ENCODE measurements at regions not wholly inside any gene's neighbourhood (a gene's known extent, or its start where the extent isn't known, plus 50 kb on each side); places are given as distances from the start of the nearest gene placed in this dataset.

DNA sequence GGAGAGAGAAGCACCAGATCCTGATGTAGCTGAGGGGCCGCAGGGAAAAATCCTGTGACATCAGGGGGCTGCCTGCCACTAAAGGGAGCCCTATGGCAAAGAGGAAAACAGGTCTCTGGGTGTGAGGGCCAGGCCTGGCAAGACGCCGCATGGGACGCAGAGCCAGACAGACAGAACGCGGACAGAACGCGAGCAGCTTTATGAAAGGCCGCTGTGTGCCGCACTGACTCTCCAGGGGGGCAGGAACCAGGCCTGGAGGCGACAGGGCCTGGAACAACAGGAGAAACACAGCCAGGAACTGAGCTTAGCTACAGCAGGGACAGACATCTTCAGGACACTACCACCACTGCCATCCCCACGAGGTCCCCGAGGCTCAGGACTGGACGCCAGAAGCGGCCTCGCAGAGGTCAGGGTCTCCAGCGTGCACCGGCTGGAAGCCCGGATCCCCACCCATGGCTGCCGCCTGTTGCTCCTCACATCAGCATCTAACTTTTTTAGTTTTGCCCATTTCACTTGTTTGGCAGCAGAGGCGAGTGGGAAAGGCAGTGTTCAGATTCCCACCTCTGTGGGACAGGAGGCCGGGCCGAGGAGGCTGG lies 131.6 kb downstream of the VAPA start:
- H3K9ac ChIP-seq (ENCODE audit: extremely low read depth, insufficient read length, low read length), result no peak overlapping the region
- H4K20me1 ChIP-seq (ENCODE audit: control insufficient read depth, insufficient read depth, insufficient read length), result no peaks in the 10 kb centered on the region
- H2BK15ac ChIP-seq (ENCODE audit: low read depth, low read length), result no peak overlapping the region
- no peak overlapping the region for H2BK20ac ChIP-seq (ENCODE audit: low read depth, low read length, poor library complexity, severe bottlenecking)
- Mint-ChIP-seq H3K27ac (no peak overlapping the region), H3K27me3 (ENCODE audit: low read depth) (peaks cover 2% of the 10 kb centered on the region), H3K36me3 (ENCODE audit: insufficient read depth in 1 of 3, low read depth in 3 of 3) (peaks cover 6 to 12% (median 9%) of the 10 kb centered on the region in 3 experiments), H3K4me3 (no peak overlapping the region), H3K4me1 (peaks cover 9 to 12% of the 10 kb centered on the region in 2 experiments), H3K9me3 (peaks cover 19% of the 10 kb centered on the region in 2 experiments)
- no peaks in the 10 kb centered on the region for H3K79me1 ChIP-seq (ENCODE audit: insufficient read depth, low read depth, low read length, poor library complexity, severe bottlenecking)
- no peak overlapping the region for H3K18ac ChIP-seq (ENCODE audit: insufficient read length, low read depth, low read length)
- no peak for DNase-seq
- no peak overlapping the region for H3K4me2 ChIP-seq (ENCODE audit: insufficient read depth, insufficient read length, low read length)
- no peak overlapping the region for H2BK5ac ChIP-seq (ENCODE audit: insufficient read length, low read length)
- H3K56ac ChIP-seq (ENCODE audit: insufficient read length, low read depth, low read length), result no peak overlapping the region
- H3K23me2 ChIP-seq (ENCODE audit: insufficient read length, low read depth, low read length, poor library complexity, severe bottlenecking), result no peaks in the 10 kb centered on the region
- H3K14ac ChIP-seq (ENCODE audit: insufficient read depth, low read length), result no peak overlapping the region
- H3T11ph ChIP-seq (ENCODE audit: low read length), result no peak overlapping the region
- H2BK120ac ChIP-seq (ENCODE audit: low read depth, low read length, poor library complexity, severe bottlenecking), result no peak overlapping the region
- H3K79me2 ChIP-seq (ENCODE audit: insufficient read depth, low read length), result no peaks in the 10 kb centered on the region
- no peak overlapping the region for H4K5ac ChIP-seq (ENCODE audit: insufficient read length, low read depth, low read length)
- H2BK12ac ChIP-seq (ENCODE audit: insufficient read length, low read depth, low read length), result no peak overlapping the region
- H3K4ac ChIP-seq (ENCODE audit: low read depth, low read length), result no peak overlapping the region
- H3K9me3 ChIP-seq (ENCODE audit: control insufficient read depth, low read depth, low read length), result no peaks in the 10 kb centered on the region
- no peak overlapping the region for H4K8ac ChIP-seq (replicated peaks; ENCODE audit: insufficient read length, low read depth, low read length)
- H2AK5ac ChIP-seq (ENCODE audit: insufficient read length, low read length), result no peak overlapping the region
- no peak overlapping the region for H3K27ac ChIP-seq (ENCODE audit: insufficient read length, low read depth, low read length)
- no peak overlapping the region for H2AFZ ChIP-seq (ENCODE audit: low read length)
- WGBS (ENCODE audit: extremely low coverage, insufficient read length, low lambda C conversion rate), result no CpG with 5 or more reads among the region's 23 CpGs
- H3K27me3 ChIP-seq (ENCODE audit: insufficient read depth, low read length), result no peaks in the 10 kb centered on the region
- no peaks in the 10 kb centered on the region for H3K4me1 ChIP-seq (ENCODE audit: insufficient read depth, low read length)
- TF ChIP-seq, protein P1, sequence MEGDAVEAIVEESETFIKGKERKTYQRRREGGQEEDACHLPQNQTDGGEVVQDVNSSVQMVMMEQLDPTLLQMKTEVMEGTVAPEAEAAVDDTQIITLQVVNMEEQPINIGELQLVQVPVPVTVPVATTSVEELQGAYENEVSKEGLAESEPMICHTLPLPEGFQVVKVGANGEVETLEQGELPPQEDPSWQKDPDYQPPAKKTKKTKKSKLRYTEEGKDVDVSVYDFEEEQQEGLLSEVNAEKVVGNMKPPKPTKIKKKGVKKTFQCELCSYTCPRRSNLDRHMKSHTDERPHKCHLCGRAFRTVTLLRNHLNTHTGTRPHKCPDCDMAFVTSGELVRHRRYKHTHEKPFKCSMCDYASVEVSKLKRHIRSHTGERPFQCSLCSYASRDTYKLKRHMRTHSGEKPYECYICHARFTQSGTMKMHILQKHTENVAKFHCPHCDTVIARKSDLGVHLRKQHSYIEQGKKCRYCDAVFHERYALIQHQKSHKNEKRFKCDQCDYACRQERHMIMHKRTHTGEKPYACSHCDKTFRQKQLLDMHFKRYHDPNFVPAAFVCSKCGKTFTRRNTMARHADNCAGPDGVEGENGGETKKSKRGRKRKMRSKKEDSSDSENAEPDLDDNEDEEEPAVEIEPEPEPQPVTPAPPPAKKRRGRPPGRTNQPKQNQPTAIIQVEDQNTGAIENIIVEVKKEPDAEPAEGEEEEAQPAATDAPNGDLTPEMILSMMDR (conservative IDR thresholded peaks at IDR 0.05), result no peak
- no peak overlapping the region for H4K91ac ChIP-seq (ENCODE audit: insufficient read length, low read depth, low read length)
- H3K23ac ChIP-seq (ENCODE audit: insufficient read length, low read depth, low read length), result no peak overlapping the region

All from H9 (cell line).